ENCODE measurements at regions not wholly inside any gene's neighbourhood (a gene's known extent, or its start where the extent isn't known, plus 50 kb on each side); places are given as distances from the start of the nearest gene placed in this dataset.
"Not testable (repeated sequence)": the region's sequence is repeated elsewhere in the genome, so short reads cannot be mapped to it uniquely, and the experiment has no call there.

DNA sequence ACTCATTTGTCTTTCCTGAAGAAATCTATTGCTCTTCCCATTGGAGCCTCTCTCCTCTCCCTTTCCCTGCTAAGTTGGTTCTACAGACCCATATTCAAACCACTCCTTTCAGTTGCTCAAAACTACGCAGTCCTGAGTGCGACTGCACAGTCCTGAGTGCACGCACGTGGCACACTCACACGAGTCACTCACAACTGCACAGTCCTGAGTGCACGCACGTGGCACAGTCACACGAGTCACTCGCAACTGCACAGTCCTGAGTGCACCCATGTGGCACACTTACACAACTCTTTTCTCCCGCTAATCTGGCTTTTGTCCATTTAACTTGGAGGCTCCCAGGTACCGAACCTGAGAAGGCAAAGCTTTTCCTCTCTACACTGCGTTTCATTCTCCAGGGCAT lies 159.7 kb downstream of the RNASET2 start:
- H3K27ac Mint-ChIP-seq: no peak overlapping the region
- H3K9me3 Mint-ChIP-seq: peaks cover 5% of the 10 kb centered on the region
- H3K27me3 Mint-ChIP-seq (ENCODE audit: low read depth): peaks cover 6% of the 10 kb centered on the region
- H3K4me1 Mint-ChIP-seq: peaks cover 3% of the 10 kb centered on the region
- DNase-seq (ENCODE audit: low spot score in 2 of 2, unreplicated experiment in 2 of 2): no peak
- no peak overlapping the region for H3K4me3 Mint-ChIP-seq
- no peaks in the 10 kb centered on the region for H3K36me3 Mint-ChIP-seq
- TF ChIP-seq, protein P1, sequence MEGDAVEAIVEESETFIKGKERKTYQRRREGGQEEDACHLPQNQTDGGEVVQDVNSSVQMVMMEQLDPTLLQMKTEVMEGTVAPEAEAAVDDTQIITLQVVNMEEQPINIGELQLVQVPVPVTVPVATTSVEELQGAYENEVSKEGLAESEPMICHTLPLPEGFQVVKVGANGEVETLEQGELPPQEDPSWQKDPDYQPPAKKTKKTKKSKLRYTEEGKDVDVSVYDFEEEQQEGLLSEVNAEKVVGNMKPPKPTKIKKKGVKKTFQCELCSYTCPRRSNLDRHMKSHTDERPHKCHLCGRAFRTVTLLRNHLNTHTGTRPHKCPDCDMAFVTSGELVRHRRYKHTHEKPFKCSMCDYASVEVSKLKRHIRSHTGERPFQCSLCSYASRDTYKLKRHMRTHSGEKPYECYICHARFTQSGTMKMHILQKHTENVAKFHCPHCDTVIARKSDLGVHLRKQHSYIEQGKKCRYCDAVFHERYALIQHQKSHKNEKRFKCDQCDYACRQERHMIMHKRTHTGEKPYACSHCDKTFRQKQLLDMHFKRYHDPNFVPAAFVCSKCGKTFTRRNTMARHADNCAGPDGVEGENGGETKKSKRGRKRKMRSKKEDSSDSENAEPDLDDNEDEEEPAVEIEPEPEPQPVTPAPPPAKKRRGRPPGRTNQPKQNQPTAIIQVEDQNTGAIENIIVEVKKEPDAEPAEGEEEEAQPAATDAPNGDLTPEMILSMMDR (IDR thresholded peaks at IDR 0.05; ENCODE audit: unreplicated experiment): no peak

DNA sequence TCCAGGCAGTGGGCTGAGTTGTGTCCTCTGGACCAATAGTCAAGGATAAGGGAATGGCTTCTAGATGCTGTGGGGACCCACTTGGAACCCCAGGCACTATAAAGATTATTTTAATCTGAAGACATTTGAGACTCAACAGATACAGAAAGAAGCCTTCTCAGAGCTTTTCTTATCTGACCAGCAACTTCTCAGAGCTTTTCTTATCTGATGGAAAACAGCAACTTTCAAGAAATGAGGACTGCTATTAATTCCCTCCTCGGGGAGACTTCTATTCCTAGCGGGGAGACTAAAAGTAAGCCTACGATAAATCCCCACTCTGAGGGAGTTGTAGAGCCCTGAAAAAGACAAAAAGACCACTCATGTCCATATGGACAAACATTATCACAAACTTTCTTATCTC lies 160.5 kb downstream of the RNASET2 start:
- peaks cover 9% of the 10 kb centered on the region for H3K27me3 Mint-ChIP-seq (ENCODE audit: low read depth)
- H3K4me3 Mint-ChIP-seq: no peak overlapping the region
- TF ChIP-seq, protein P1 (IDR thresholded peaks at IDR 0.05; ENCODE audit: unreplicated experiment): no peak
- no peak overlapping the region for H3K27ac Mint-ChIP-seq
- no peak for DNase-seq (ENCODE audit: low spot score in 2 of 2, unreplicated experiment in 2 of 2)
- H3K4me1 Mint-ChIP-seq: peaks cover 3% of the 10 kb centered on the region
- H3K36me3 Mint-ChIP-seq: no peaks in the 10 kb centered on the region
- H3K9me3 Mint-ChIP-seq: peaks cover 8% of the 10 kb centered on the region

DNA sequence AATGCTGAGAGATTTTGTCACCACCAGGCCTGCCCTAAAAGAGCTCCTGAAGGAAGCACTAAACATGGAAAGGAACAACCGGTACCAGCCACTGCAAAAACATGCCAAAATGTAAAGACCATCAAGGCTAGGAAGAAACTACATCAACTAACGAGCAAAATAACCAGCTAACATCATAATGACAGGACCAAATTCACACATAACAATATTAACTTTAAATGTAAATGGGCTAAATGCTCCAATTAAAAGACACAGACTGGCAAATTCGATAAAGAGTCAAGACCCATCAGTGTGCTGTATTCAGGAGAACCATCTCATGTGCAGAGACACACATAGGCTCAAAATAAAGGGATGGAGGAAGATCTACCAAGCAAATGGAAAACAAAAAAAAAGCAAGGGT lies 163.8 kb upstream of the RPS6KA2 start:
- H3K9me3 Mint-ChIP-seq; DNase-seq (ENCODE audit: low spot score in 2 of 2, unreplicated experiment in 2 of 2); H3K36me3 Mint-ChIP-seq; H3K4me3 Mint-ChIP-seq; H3K4me1 Mint-ChIP-seq; H3K27me3 Mint-ChIP-seq (ENCODE audit: low read depth); H3K27ac Mint-ChIP-seq: not testable (repeated sequence)

DNA sequence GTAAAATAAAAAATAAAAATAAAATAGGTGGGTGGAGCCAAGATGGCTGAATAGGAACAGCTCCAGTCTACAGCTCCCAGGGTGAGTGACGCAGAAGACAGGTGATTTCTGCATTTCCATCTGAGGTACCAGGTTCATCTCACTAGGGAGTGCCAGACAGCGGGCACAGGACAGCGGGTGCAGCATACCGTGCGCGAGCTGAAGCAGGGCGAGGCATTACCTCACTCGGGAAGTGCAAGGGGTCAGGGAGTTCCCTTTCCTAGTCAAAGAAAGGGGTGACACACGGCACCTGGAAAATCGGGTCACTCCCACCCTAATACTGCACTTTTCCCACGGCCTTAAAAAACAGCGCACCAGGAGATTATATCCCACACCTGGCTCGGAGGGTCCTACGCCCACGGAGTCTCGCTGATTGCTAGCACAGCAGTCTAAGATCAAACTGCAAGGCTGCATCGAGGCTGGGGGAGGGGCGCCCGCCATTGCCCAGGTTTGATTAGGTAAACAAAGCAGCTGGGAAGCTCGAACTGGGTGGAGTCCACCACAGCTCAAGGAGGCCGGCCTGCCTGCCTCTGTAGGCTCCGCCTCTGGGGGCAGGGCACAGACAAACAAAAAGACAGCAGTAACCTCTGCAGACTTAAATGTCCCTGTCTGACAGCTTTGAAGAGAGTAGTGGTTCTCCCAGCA lies 161.9 kb upstream of the RPS6KA2 start:
- not testable (repeated sequence) for DNase-seq (ENCODE audit: low spot score in 2 of 2, unreplicated experiment in 2 of 2); H3K36me3 Mint-ChIP-seq; H3K4me3 Mint-ChIP-seq; H3K9me3 Mint-ChIP-seq; H3K27ac Mint-ChIP-seq; H3K27me3 Mint-ChIP-seq (ENCODE audit: low read depth); H3K4me1 Mint-ChIP-seq

DNA sequence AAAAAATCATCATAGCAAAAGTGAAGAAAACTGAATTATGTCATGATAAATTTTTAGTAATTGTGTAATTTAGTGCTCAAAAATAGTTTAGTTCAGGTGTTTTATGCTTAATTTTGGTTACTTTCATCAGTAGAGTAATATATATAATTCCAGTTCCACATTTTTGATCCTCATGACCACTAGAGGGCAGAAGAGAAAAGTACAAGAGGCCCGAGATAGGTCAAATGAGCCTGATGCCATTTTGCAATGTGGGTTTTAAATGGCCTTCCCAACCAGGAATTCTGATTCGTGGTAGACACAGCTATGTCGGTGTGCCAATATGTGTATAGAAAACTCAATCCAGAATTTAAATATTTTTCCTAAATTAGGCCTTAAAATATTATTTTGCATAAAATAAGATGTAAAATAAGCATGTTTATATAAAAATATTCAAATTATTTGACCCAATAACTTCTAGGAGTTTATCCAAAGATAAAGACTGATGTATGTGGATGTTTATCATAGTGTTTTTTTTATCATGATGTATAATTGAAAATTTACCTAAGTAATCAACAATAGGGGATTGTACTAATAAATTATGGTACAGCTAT lies 159.7 kb upstream of the RPS6KA2 start:
- TF ChIP-seq, protein P1 (IDR thresholded peaks at IDR 0.05; ENCODE audit: unreplicated experiment): peak; percentile 92
- Mint-ChIP-seq H3K27ac (no peak overlapping the region), H3K9me3 (peaks cover 6% of the 10 kb centered on the region), H3K4me3 (no peak overlapping the region), H3K27me3 (ENCODE audit: low read depth) (peaks cover 7% of the 10 kb centered on the region), H3K36me3 (no peaks in the 10 kb centered on the region), H3K4me1 (no peaks in the 10 kb centered on the region)
- DNase-seq (ENCODE audit: low spot score in 2 of 2, unreplicated experiment in 2 of 2): peak in 1 of 2 experiments; percentile 29

DNA sequence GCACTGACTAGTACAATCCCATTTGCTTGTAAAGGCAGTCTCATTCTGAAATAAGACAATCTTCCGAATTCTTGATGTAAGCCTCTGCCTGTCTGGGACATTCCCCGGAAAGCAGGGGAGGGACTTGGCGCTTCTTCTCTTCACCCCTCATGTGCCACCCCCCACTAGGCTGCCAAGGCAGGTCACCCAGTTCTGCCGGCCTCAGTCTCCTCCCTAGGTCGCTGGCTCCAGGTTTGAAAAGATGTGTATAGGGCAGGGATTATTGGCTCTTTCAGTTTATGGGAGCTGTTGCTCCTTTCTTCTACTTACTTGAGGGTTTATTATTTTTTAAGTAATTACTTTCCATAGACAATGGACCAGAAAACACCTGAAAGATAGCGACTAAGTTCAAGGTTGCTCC lies 158.1 kb upstream of the RPS6KA2 start:
- DNase-seq (ENCODE audit: low spot score in 2 of 2, unreplicated experiment in 2 of 2): peak in 1 of 2 experiments; percentile 7
- no peak overlapping the region for H3K4me3 Mint-ChIP-seq
- no peaks in the 10 kb centered on the region for H3K36me3 Mint-ChIP-seq
- TF ChIP-seq, protein P1 (IDR thresholded peaks at IDR 0.05; ENCODE audit: unreplicated experiment): no peak
- no peaks in the 10 kb centered on the region for H3K4me1 Mint-ChIP-seq
- no peak overlapping the region for H3K27ac Mint-ChIP-seq
- no peaks in the 10 kb centered on the region for H3K9me3 Mint-ChIP-seq
- H3K27me3 Mint-ChIP-seq (ENCODE audit: low read depth): peaks cover 2% of the 10 kb centered on the region

All from mesothelial cell of epicardium (in vitro differentiated cells).